SU-DHL-6 (cell line): ENCODE measurements at regions not wholly inside any gene's neighbourhood (a gene's known extent, or its start where the extent isn't known, plus 50 kb on each side); places are given as distances from the start of the nearest gene placed in this dataset.

Experiments used
- H2AFZ ChIP-seq: fragments of 200-600 bp; sonication (generic); 2 replicates; pipeline ENCODE4 v1.6.1; 2014; ENCODE audit warnings: low read depth, mild to moderate bottlenecking, moderate library complexity, mixed read lengths, antibody characterized with exemption, low read length; ENCODE audit not compliant: severe bottlenecking
- H3F3A ChIP-seq: fragments of 200-600 bp; shearing (Covaris generic); 2 replicates; pipeline ENCODE4 v1.6.0; 2016; ENCODE audit warnings: antibody characterized with exemption, mild to moderate bottlenecking; ENCODE audit not compliant: insufficient read depth
- H3K27ac ChIP-seq: fragments of 200-600 bp; sonication (generic); 2 replicates; pipeline ENCODE4 v1.5.1; 2016; ENCODE audit warnings: low read depth, mild to moderate bottlenecking, low read length, moderate library complexity, mixed read lengths
- H3K27me3 ChIP-seq: fragments of 200-600 bp; sonication (generic), shearing (Covaris generic); 2 replicates; pipeline ENCODE4 v1.6.0; 2014; ENCODE audit warnings: mild to moderate bottlenecking, low read length
- H3K36me3 ChIP-seq: fragments of 200-600 bp; sonication (generic); 2 replicates; pipeline ENCODE4 v1.6.1; 2014; ENCODE audit warnings: mild to moderate bottlenecking, low read length, mixed read lengths
- H3K4me2 ChIP-seq: fragments of 300-600, 200-600 bp; shearing (Covaris generic), sonication (generic); 2 replicates; pipeline ENCODE4 v1.6.0; 2014; ENCODE audit warnings: low read length, low read depth, mild to moderate bottlenecking; ENCODE audit not compliant: poor library complexity, severe bottlenecking
- H3K4me3 ChIP-seq: fragments of 200-600 bp; sonication (generic); 2 replicates; pipeline ENCODE4 v1.5.1; 2014; ENCODE audit warnings: antibody characterized with exemption, low read length, mild to moderate bottlenecking, mixed read lengths; ENCODE audit not compliant: insufficient read depth, poor library complexity, severe bottlenecking
- H3K79me2 ChIP-seq: fragments of 200-600 bp; sonication (generic); 2 replicates; pipeline ENCODE4 v1.6.1; 2014; ENCODE audit warnings: mild to moderate bottlenecking, low read length, moderate library complexity; ENCODE audit not compliant: insufficient read depth
- H3K9ac ChIP-seq: fragments of 200-600 bp; sonication (generic); 2 replicates; pipeline ENCODE4 v1.7.0; 2014; ENCODE audit warnings: mild to moderate bottlenecking, low read length
- H3K9me2 ChIP-seq: fragments of 200-600 bp; sonication (generic); replicated peaks from 2 replicates; pipeline ENCODE4 v1.6.1; 2014; ENCODE audit warnings: low read length; ENCODE audit not compliant: insufficient read depth
- H3K9me3 ChIP-seq: fragments of 200-600 bp; sonication (generic); 2 replicates; pipeline ENCODE4 v1.6.1; 2014; ENCODE audit warnings: low read length, mixed read lengths; ENCODE audit not compliant: insufficient read depth
- H4K20me1 ChIP-seq: fragments of 200-600 bp; sonication (generic); 2 replicates; pipeline ENCODE4 v1.6.1; 2014; ENCODE audit warnings: low read depth, mild to moderate bottlenecking, antibody characterized with exemption, low read length, moderate library complexity, mixed read lengths
- EZH2phosphoT487 ChIP-seq: fragments of 200-600 bp; sonication (generic), shearing (Covaris generic); conservative IDR thresholded peaks from 2 replicates; pipeline ENCODE4 v1.6.1; 2018; ENCODE audit warnings: mild to moderate bottlenecking, antibody characterized with exemption, low read length, moderate library complexity, mixed read lengths
- TF ChIP-seq, protein P1 (sequence below): fragments of 200-600 bp; sonication (generic); IDR thresholded peaks from one replicate; pipeline ENCODE4 v1.5.1; 2017; ENCODE audit warnings: antibody characterized with exemption, mild to moderate bottlenecking, low read length, moderate library complexity; ENCODE audit not compliant: insufficient read depth, poor library complexity, severe bottlenecking

DNA sequence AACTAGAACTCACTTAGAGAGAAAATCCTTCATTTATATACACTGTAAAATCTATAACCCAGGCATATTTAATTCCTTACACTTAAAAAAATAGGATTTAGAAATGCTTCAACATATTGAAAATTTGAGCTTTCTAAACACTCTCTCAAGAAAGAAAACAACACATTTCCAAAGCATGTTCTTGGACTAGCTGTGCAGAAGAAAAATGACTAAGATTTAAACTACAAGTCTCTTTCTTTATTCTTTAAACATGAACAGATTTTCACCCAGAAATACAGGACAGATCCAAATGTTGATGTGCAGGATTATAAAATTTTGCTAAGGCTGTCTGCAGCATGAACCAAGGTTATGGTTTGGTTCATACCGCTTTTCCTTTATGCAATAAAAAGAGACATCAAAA, 77.7 kb upstream of the TUSC1 start:
- H3K36me3 ChIP-seq = no peaks in the 10 kb centered on the region
- no peak overlapping the region for H3K27ac ChIP-seq
- H3K9me3 ChIP-seq = no peaks in the 10 kb centered on the region
- H2AFZ ChIP-seq = no peak overlapping the region
- TF ChIP-seq, protein P1, sequence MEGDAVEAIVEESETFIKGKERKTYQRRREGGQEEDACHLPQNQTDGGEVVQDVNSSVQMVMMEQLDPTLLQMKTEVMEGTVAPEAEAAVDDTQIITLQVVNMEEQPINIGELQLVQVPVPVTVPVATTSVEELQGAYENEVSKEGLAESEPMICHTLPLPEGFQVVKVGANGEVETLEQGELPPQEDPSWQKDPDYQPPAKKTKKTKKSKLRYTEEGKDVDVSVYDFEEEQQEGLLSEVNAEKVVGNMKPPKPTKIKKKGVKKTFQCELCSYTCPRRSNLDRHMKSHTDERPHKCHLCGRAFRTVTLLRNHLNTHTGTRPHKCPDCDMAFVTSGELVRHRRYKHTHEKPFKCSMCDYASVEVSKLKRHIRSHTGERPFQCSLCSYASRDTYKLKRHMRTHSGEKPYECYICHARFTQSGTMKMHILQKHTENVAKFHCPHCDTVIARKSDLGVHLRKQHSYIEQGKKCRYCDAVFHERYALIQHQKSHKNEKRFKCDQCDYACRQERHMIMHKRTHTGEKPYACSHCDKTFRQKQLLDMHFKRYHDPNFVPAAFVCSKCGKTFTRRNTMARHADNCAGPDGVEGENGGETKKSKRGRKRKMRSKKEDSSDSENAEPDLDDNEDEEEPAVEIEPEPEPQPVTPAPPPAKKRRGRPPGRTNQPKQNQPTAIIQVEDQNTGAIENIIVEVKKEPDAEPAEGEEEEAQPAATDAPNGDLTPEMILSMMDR = no peak
- no peak for TF ChIP-seq EZH2phosphoT487
- no peak overlapping the region for H3K4me3 ChIP-seq
- H3K27me3 ChIP-seq = no peaks in the 10 kb centered on the region
- no peak overlapping the region for H3K9ac ChIP-seq
- H3K9me2 ChIP-seq = no peaks in the 10 kb centered on the region; the same call in 1 of the 2 replicates
- H4K20me1 ChIP-seq = no peaks in the 10 kb centered on the region
- H3K79me2 ChIP-seq = no peaks in the 10 kb centered on the region
- H3F3A ChIP-seq = no peaks in the 10 kb centered on the region
- H3K4me2 ChIP-seq = no peak overlapping the region

GRCh38 chr9:25752398-25752797, 74.2 kb upstream of the TUSC1 start:
- Histone ChIP-seq H3K27ac (no peak overlapping the region), H3K9me2 (no peaks in the 10 kb centered on the region), H3K79me2 (no peaks in the 10 kb centered on the region), H3K4me2 (no peak overlapping the region), H3K27me3 (no peaks in the 10 kb centered on the region), H4K20me1 (no peaks in the 10 kb centered on the region), H3F3A (no peaks in the 10 kb centered on the region), H3K9me3 (no peaks in the 10 kb centered on the region), H2AFZ (no peak overlapping the region), H3K36me3 (no peaks in the 10 kb centered on the region), H3K4me3 (no peak overlapping the region), H3K9ac (no peak overlapping the region)
- TF ChIP-seq, protein P1 = no peak

DNA sequence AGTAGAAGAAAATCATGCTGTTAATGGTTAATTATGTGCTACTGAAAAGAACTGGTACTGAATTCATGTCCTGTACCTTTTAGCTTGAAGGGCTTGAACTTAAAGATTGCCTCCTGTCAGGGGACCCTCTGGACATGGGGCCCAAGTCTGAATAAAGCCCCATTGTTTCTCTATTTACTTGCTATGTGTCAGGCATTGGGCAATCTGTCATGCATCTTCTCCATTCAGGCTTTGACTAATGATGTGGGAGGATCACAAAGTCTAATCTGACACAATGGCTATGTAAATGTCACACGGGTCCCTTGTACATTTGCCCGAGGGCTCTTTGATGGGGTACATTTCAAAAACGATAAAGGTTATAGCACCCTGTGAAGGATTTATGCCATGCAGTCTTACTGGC, 64.0 kb upstream of the TUSC1 start:
- H3K9me2 ChIP-seq = no peaks in the 10 kb centered on the region

More for the DNA sequence above, 64.0 kb upstream of the TUSC1 start:
- no peaks in the 10 kb centered on the region for H3K79me2 ChIP-seq
- no peaks in the 10 kb centered on the region for H3K27me3 ChIP-seq
- H4K20me1 ChIP-seq = no peaks in the 10 kb centered on the region
- H3F3A ChIP-seq = no peaks in the 10 kb centered on the region
- no peaks in the 10 kb centered on the region for H3K36me3 ChIP-seq
- no peak overlapping the region for H2AFZ ChIP-seq
- no peak overlapping the region for H3K27ac ChIP-seq
- no peak overlapping the region for H3K4me2 ChIP-seq
- TF ChIP-seq, protein P1 = no peak
- TF ChIP-seq EZH2phosphoT487 = no peak
- no peak overlapping the region for H3K4me3 ChIP-seq
- H3K9ac ChIP-seq = no peak overlapping the region
- H3K9me3 ChIP-seq = no peaks in the 10 kb centered on the region
